Epithelial cell of proximal tubule (primary cell): ENCODE measurements at regions not wholly inside any gene's neighbourhood (a gene's known extent, or its start where the extent isn't known, plus 50 kb on each side); places are given as distances from the start of the nearest gene placed in this dataset.
"Not testable (repeated sequence)": the region's sequence is repeated elsewhere in the genome, so short reads cannot be mapped to it uniquely, and the experiment has no call there.

Experiments
- DNase-seq: peaks from one replicate; pipeline ENCODE4 v3.0.0-alpha.2; 2011; ENCODE audit warnings: low read depth
- H3K4me3 ChIP-seq: 2 replicates; pipeline ENCODE4 v1.5.1; 2011; ENCODE audit warnings: low read depth, mild to moderate bottlenecking, low read length
- TF ChIP-seq, protein P1 (sequence below): conservative IDR thresholded peaks from 2 replicates; pipeline ENCODE4 v1.5.1; 2012; ENCODE audit warnings: low read depth, mild to moderate bottlenecking, low read length

GRCh38 chr2:433216-433615, 145.3 kb upstream of the ALKAL2 start:
- DNase-seq, result no peak

GRCh38 chr2:430291-431040, 142.6 kb upstream of the ALKAL2 start:
- TF ChIP-seq, protein P1, sequence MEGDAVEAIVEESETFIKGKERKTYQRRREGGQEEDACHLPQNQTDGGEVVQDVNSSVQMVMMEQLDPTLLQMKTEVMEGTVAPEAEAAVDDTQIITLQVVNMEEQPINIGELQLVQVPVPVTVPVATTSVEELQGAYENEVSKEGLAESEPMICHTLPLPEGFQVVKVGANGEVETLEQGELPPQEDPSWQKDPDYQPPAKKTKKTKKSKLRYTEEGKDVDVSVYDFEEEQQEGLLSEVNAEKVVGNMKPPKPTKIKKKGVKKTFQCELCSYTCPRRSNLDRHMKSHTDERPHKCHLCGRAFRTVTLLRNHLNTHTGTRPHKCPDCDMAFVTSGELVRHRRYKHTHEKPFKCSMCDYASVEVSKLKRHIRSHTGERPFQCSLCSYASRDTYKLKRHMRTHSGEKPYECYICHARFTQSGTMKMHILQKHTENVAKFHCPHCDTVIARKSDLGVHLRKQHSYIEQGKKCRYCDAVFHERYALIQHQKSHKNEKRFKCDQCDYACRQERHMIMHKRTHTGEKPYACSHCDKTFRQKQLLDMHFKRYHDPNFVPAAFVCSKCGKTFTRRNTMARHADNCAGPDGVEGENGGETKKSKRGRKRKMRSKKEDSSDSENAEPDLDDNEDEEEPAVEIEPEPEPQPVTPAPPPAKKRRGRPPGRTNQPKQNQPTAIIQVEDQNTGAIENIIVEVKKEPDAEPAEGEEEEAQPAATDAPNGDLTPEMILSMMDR, result no peak
- DNase-seq, result no peak
- H3K4me3 ChIP-seq, result no peak overlapping the region

More at GRCh38 chr2:433216-433615, 145.3 kb upstream of the ALKAL2 start:
- no peak overlapping the region for H3K4me3 ChIP-seq
- TF ChIP-seq, protein P1, result no peak

DNA sequence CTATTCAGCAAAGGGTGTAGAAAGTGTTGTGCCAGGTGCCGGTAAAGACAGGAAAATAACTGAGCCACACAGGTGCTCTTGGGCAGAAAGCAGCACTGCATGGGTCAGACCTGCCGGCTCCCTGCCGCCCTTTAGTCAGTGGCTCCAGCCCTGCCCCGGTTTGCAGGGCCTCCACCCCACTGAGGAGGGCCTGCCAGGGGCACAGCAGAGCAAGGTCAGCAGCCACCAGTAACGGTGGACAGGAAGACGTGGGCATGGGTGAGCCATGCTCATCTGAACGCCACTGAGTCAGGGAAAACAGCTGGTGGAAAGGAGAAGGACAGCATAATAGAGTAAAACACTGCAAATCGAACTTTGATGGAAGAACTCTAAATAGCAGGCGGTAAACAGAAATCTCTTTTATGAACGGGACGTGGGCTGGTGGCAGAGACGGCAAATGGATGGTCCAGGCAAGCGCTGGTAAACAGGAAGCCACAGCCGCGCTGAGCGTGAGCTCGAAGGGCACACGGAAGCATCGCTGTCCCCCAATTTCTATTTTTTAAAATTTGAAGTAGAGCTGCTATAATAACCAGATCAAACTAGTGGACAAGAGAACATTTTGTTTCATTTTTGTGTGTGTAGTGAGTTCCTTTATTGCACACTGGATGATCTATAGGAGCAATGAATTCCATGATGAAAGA, 141.8 kb upstream of the ALKAL2 start:
- TF ChIP-seq, protein P1, result no peak
- no peak for DNase-seq
- H3K4me3 ChIP-seq, result no peak overlapping the region

DNA sequence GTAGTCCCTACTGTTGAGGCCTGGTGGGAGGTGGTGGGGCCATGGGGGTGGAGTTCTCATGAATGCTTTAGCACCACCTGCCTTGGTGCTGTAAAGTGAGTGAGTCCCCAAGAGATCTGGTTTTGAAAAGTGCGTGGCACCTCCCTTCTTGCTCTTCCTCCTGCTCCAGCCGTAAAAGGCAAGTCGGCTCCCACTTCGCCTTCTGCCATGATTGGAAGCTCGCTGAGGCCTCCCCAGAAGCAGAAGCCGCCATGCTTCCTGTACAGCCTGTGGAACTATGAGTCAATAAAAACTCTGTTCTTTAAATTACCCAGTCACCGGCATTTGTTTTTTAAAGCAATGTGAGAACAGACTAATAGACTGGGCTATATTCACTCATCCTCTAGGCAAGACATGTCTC, 141.3 kb upstream of the ALKAL2 start:
- no peak for DNase-seq
- TF ChIP-seq, protein P1, result no peak
- H3K4me3 ChIP-seq, result no peak overlapping the region

DNA sequence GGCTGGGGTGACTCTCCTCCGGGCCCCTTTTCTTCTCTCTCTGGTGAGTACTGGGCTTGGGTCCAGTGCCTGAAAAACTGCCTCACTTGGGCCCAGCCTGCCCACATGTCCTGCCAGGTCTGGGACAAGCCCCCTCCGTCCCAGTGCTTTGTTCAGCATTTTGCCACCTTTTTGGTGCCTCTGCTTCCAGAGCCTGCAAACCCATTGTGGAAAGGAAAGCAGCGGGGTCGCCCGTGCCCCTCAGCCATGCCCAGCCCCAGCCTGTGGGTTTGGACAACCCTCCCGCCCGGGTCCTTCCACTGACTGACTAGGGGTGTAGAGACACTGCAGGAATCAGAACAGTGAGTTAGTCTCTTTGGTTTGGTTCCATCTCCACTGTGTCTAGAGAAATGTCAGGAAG, 140.7 kb upstream of the ALKAL2 start:
- H3K4me3 ChIP-seq, result no peak overlapping the region
- TF ChIP-seq, protein P1, result no peak
- DNase-seq, result no peak

- DNase-seq, H3K4me3 ChIP-seq: not testable (repeated sequence)
Observed at GRCh38 chr2:426696-427095, 138.8 kb upstream of the ALKAL2 start.

DNA sequence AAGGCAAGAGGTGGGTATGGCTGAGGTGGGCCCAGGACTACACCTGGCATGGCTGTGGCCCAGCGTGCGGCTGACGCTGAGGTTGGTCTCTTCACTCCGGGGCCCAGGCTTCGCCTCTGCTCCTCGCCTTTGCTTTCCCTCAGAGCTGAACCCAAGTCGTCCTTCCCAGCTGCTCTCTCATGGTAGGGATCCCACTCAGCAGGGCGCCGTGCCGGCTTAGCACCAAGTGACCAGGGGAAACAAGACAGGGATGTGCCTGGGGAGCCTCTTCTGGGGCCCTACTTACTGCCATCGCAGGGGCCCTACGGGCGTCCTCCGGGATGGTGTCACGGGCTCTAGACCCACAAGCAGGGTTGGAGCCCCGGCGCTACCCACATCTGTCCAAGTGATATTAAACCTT, 138.1 kb upstream of the ALKAL2 start:
- H3K4me3 ChIP-seq, result no peak overlapping the region
- TF ChIP-seq, protein P1, result no peak
- no peak for DNase-seq
